ENCODE measurements at regions not wholly inside any gene's neighbourhood (a gene's known extent, or its start where the extent isn't known, plus 50 kb on each side); places are given as distances from the start of the nearest gene placed in this dataset.

- TF ChIP-seq POLR2A (IDR thresholded peaks at IDR 0.05) (no peak), CTCF (IDR thresholded peaks at IDR 0.05) (no peak)
Measured at GRCh38 chr2:138329162-138329561, 172.4 kb upstream of the SPOPL start.
